ENCODE measurements at regions not wholly inside any gene's neighbourhood (a gene's known extent, or its start where the extent isn't known, plus 50 kb on each side); places are given as distances from the start of the nearest gene placed in this dataset.

- DNase-seq (no peak), ATAC-seq (no peak)
- H3K4me3 ChIP-seq = no peak overlapping the region
- intact Hi-C loops (cut with DNase I) = no loop called here
- no peak overlapping the region for H3K27ac ChIP-seq
- WGBS, 2 donors = 42 to 57% methylated on average over 10 of the region's 10 CpGs
- TF ChIP-seq CTCF (IDR thresholded peaks at IDR 0.05) (no peak), POLR2A (IDR thresholded peaks at IDR 0.05) (no peak)
- H3K4me1 ChIP-seq = peaks cover 5% of the 10 kb centered on the region
- H3K36me3 ChIP-seq (replicated peaks in 1 of 2; ENCODE audit: insufficient read depth in 1 of 2, low read depth in 2 of 2) = no peaks in the 10 kb centered on the region
- H3K9me3 ChIP-seq = no peaks in the 10 kb centered on the region
- H3K27me3 ChIP-seq = no peaks in the 10 kb centered on the region
These were observed 134.6 kb upstream of the KBTBD8 start for GRCh38 chr3:66863205-66864111.

GRCh38 chr3:66884659-66885058, 113.4 kb upstream of the KBTBD8 start:
- WGBS, 2 donors = 81 to 87% methylated on average over 2 of the region's 2 CpGs
- Histone ChIP-seq H3K9me3 (no peaks in the 10 kb centered on the region), H3K27me3 (no peaks in the 10 kb centered on the region), H3K4me3 (no peak overlapping the region), H3K4me1 (no peaks in the 10 kb centered on the region), H3K36me3 (replicated peaks in 1 of 2; ENCODE audit: insufficient read depth in 1 of 2, low read depth in 2 of 2) (no peaks in the 10 kb centered on the region), H3K27ac (peak overlapping the region in 2 of 4 donors; percentile 14 to 23)
- TF ChIP-seq POLR2A (IDR thresholded peaks at IDR 0.05) = no peak
- TF ChIP-seq CTCF (IDR thresholded peaks at IDR 0.05) = no peak
- DNase-seq (no peak), ATAC-seq (no peak)
- intact Hi-C loops (cut with DNase I) = no loop called here

GRCh38 chr3:66885326-66886000, 112.6 kb upstream of the KBTBD8 start:
- no peaks in the 10 kb centered on the region for H3K9me3 ChIP-seq
- TF ChIP-seq POLR2A (IDR thresholded peaks at IDR 0.05) (no peak), CTCF (IDR thresholded peaks at IDR 0.05) (no peak)
- WGBS, 2 donors = 33 to 39% methylated on average over 6 of the region's 6 CpGs
- no peaks in the 10 kb centered on the region for H3K36me3 ChIP-seq (replicated peaks in 1 of 2; ENCODE audit: insufficient read depth in 1 of 2, low read depth in 2 of 2)
- no peaks in the 10 kb centered on the region for H3K27me3 ChIP-seq
- DNase-seq (peak in 3 of 4 donors; percentile 33 to 36 (median 35)), ATAC-seq (peak; percentile 68)
- intact Hi-C loops (cut with DNase I) = no loop called here
- no peak overlapping the region for H3K4me3 ChIP-seq
- H3K27ac ChIP-seq = peak overlapping the region in 2 of 4 donors; percentile 34 to 61
- H3K4me1 ChIP-seq = no peaks in the 10 kb centered on the region

GRCh38 chr3:66889750-66890494, 108.2 kb upstream of the KBTBD8 start:
- no peak overlapping the region for H3K27ac ChIP-seq
- H3K4me3 ChIP-seq = no peak overlapping the region
- H3K27me3 ChIP-seq = no peaks in the 10 kb centered on the region
- H3K36me3 ChIP-seq (replicated peaks in 1 of 2; ENCODE audit: insufficient read depth in 1 of 2, low read depth in 2 of 2) = no peaks in the 10 kb centered on the region
- DNase-seq (no peak), ATAC-seq (no peak)
- 80 to 84% methylated on average over 11 of the region's 11 CpGs for WGBS, 2 donors
- no peaks in the 10 kb centered on the region for H3K9me3 ChIP-seq
- intact Hi-C loops (cut with DNase I) = no loop called here
- TF ChIP-seq CTCF (IDR thresholded peaks at IDR 0.05) = no peak
- no peak for TF ChIP-seq POLR2A (IDR thresholded peaks at IDR 0.05)
- no peaks in the 10 kb centered on the region for H3K4me1 ChIP-seq
